Keratinocyte (primary cell): ENCODE measurements at regions not wholly inside any gene's neighbourhood (a gene's known extent, or its start where the extent isn't known, plus 50 kb on each side); places are given as distances from the start of the nearest gene placed in this dataset.

Source experiments
- DNase-seq: peaks from one replicate; pipeline ENCODE4 v3.0.0-alpha.2; 2011; ENCODE audit warnings: low read depth, missing footprints, low spot score
- FAIRE-seq: peaks from 2 replicates; lab custom pipeline; 2011; peaks lifted over from hg19 to GRCh38; lab: Jason Lieb, UNC
- H2AFZ ChIP-seq: 2 replicates; pipeline ENCODE4 v1.6.0; 2012; ENCODE audit warnings: low read length, control low read depth, inconsistent platforms; ENCODE audit not compliant: control insufficient read depth
- H3K27ac ChIP-seq: 2 replicates; pipeline ENCODE4 v1.5.1; 2011; ENCODE audit warnings: low read length; ENCODE audit not compliant: control insufficient read depth, insufficient read depth
- H3K27me3 ChIP-seq: 3 replicates; pipeline ENCODE4 v1.6.0; 2011; ENCODE audit warnings: low read length; ENCODE audit not compliant: control insufficient read depth, insufficient read depth; ENCODE audit errors: extremely low read depth
- H3K36me3 ChIP-seq, 2 experiments: 2 replicates in 1 of 2; 3 replicates in 1 of 2; pipeline ENCODE4 v1.5.1; 2011; ENCODE audit warnings: low read length in 2 of 2, mild to moderate bottlenecking in 1 of 2; ENCODE audit not compliant: control insufficient read depth in 2 of 2, insufficient read depth in 2 of 2; ENCODE audit errors: extremely low read depth in 1 of 2
- H3K4me1 ChIP-seq: 3 replicates; pipeline ENCODE4 v1.5.1; 2011; ENCODE audit warnings: low read length; ENCODE audit not compliant: control insufficient read depth, insufficient read depth; ENCODE audit errors: extremely low read depth
- H3K4me2 ChIP-seq: 3 replicates; pipeline ENCODE4 v1.6.0; 2011; ENCODE audit warnings: low read depth, low read length; ENCODE audit not compliant: control insufficient read depth, insufficient read depth; ENCODE audit errors: extremely low read depth
- H3K4me3 ChIP-seq, 3 experiments: fragments of 200-600 bp in 1 of 3; sonication (generic) in 1 of 3; 2 replicates in 2 of 3; 3 replicates in 1 of 3; pipeline ENCODE4 v1.5.1; 2011 to 2016; ENCODE audit warnings: low read length in 3 of 3, mild to moderate bottlenecking in 3 of 3, control low read depth in 2 of 3, inconsistent platforms in 1 of 3, low read depth in 1 of 3, mixed read lengths in 1 of 3, mixed run types in 1 of 3, moderate library complexity in 1 of 3; ENCODE audit not compliant: control insufficient read depth in 2 of 3, insufficient read depth in 2 of 3; ENCODE audit errors: extremely low read depth in 1 of 3
- H3K79me2 ChIP-seq: 2 replicates; pipeline ENCODE4 v1.6.0; 2012; ENCODE audit warnings: low read length; ENCODE audit not compliant: control insufficient read depth, insufficient read depth
- H3K9ac ChIP-seq: 3 replicates; pipeline ENCODE4 v1.6.0; 2011; ENCODE audit warnings: low read length; ENCODE audit not compliant: control insufficient read depth, insufficient read depth; ENCODE audit errors: extremely low read depth
- H3K9me1 ChIP-seq: 3 replicates; pipeline ENCODE4 v1.6.0; 2011; ENCODE audit warnings: low read length; ENCODE audit not compliant: control insufficient read depth, insufficient read depth; ENCODE audit errors: extremely low read depth
- H3K9me3 ChIP-seq: 2 replicates; pipeline ENCODE4 v1.5.1; 2012; ENCODE audit warnings: low read depth, low read length; ENCODE audit not compliant: control insufficient read depth
- H4K20me1 ChIP-seq: 3 replicates; pipeline ENCODE4 v1.6.0; 2011; ENCODE audit warnings: low read length; ENCODE audit not compliant: control insufficient read depth, insufficient read depth; ENCODE audit errors: extremely low read depth
- EZH2 ChIP-seq: IDR thresholded peaks from one replicate; pipeline ENCODE4 v1.6.1; 2012; ENCODE audit warnings: inconsistent platforms, mild to moderate bottlenecking, low read length, moderate library complexity
- dilution Hi-C: fragments of 300-500 bp; cut with MboI; formaldehyde crosslinking; loops from one replicate; pipeline ENCODE4 v1.7.0; 2020; ENCODE audit warnings: low sequenced_read_pairs; ENCODE audit not compliant: extremely low pct_ligation_motif_present
- TF ChIP-seq, protein P1 (sequence below), 3 experiments: IDR thresholded peaks in 1 of 3; conservative IDR thresholded peaks in 1 of 3; optimal IDR thresholded peaks in 1 of 3; 2 replicates in 2 of 3; 3 replicates in 1 of 3; pipeline versions ENCODE3 to v1.5.1; 2011; ENCODE audit warnings: low read length in 3 of 3, mild to moderate bottlenecking in 3 of 3, moderate library complexity in 2 of 3, control low read depth in 1 of 3, inconsistent platforms in 1 of 3; ENCODE audit not compliant: insufficient read depth in 2 of 3; ENCODE audit errors: extremely low read depth in 1 of 3

DNA sequence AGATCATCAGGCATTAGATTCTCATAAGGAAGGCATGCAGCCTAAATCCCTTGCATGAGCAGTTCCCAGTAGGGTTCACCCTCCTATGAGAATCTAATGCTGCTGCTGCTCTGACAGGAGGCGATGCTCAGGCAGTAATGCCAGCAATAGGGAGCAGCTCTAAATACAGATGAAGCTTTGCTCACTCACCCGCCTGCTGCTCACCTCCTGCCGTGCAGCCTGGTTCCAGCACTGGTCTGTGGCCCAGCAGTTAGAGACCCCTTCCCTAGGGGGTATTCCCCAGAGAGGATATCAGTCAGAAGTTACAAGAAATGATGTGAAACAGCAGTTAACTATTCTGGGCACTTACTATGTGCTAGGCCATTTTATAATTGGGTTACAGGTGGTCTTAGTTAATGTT lies 226.0 kb downstream of the KCNJ3 start:
- H3K36me3 ChIP-seq, result no peaks in the 10 kb centered on the region

DNA sequence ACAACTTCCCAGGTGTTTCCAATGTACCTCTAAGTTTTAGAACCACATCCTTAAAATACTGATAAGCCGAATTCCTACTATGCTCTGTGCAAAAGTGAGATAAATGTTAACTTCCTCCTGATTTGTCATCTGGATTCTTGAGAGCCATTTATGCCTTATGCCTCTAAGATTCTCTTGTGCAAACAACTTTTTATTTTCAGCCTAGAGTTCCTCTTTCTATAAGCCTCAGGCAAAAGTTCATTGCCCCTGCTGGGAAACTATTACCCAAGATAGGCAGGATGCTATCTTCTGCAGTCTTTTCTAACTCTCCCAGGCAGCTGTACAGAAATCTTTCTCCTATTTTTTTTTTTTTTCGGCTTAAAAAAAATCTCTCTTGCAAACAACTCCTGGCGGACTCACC lies 216.1 kb downstream of the KCNJ3 start:
- no peak for DNase-seq
- no peak overlapping the region for H3K4me2 ChIP-seq

More for the DNA sequence above, 226.0 kb downstream of the KCNJ3 start:
- no peaks in the 10 kb centered on the region for H3K4me1 ChIP-seq
- no peak for FAIRE-seq
- no peak for DNase-seq
- no peak overlapping the region for H3K4me3 ChIP-seq
- no peaks in the 10 kb centered on the region for H3K9me1 ChIP-seq
- TF ChIP-seq EZH2, result no peak
- TF ChIP-seq, protein P1, sequence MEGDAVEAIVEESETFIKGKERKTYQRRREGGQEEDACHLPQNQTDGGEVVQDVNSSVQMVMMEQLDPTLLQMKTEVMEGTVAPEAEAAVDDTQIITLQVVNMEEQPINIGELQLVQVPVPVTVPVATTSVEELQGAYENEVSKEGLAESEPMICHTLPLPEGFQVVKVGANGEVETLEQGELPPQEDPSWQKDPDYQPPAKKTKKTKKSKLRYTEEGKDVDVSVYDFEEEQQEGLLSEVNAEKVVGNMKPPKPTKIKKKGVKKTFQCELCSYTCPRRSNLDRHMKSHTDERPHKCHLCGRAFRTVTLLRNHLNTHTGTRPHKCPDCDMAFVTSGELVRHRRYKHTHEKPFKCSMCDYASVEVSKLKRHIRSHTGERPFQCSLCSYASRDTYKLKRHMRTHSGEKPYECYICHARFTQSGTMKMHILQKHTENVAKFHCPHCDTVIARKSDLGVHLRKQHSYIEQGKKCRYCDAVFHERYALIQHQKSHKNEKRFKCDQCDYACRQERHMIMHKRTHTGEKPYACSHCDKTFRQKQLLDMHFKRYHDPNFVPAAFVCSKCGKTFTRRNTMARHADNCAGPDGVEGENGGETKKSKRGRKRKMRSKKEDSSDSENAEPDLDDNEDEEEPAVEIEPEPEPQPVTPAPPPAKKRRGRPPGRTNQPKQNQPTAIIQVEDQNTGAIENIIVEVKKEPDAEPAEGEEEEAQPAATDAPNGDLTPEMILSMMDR (optimal IDR thresholded peaks at IDR 0.05 in 1 of 3, IDR thresholded peaks at IDR 0.05 in 1 of 3, conservative IDR thresholded peaks at IDR 0.05 in 1 of 3; ENCODE audit: extremely low read depth in 1 of 3, insufficient read depth in 2 of 3, low read length in 3 of 3), result no peak
- no peaks in the 10 kb centered on the region for H3K9me3 ChIP-seq
- H4K20me1 ChIP-seq, result no peaks in the 10 kb centered on the region
- dilution Hi-C loops, result no loop called here
- H3K4me2 ChIP-seq, result no peak overlapping the region
- H3K27ac ChIP-seq, result no peak overlapping the region
- H3K27me3 ChIP-seq, result no peaks in the 10 kb centered on the region
- H2AFZ ChIP-seq, result no peak overlapping the region
- no peak overlapping the region for H3K9ac ChIP-seq
- H3K79me2 ChIP-seq, result no peaks in the 10 kb centered on the region

More for the DNA sequence above, 216.1 kb downstream of the KCNJ3 start:
- H3K27me3 ChIP-seq, result no peaks in the 10 kb centered on the region
- no peaks in the 10 kb centered on the region for H3K9me3 ChIP-seq
- H3K9me1 ChIP-seq, result no peaks in the 10 kb centered on the region
- FAIRE-seq, result no peak
- no peaks in the 10 kb centered on the region for H4K20me1 ChIP-seq
- dilution Hi-C loops, result no loop called here
- H3K79me2 ChIP-seq, result no peaks in the 10 kb centered on the region
- TF ChIP-seq, protein P1 (optimal IDR thresholded peaks at IDR 0.05 in 1 of 3, IDR thresholded peaks at IDR 0.05 in 1 of 3, conservative IDR thresholded peaks at IDR 0.05 in 1 of 3; ENCODE audit: extremely low read depth in 1 of 3, insufficient read depth in 2 of 3, low read length in 3 of 3), result no peak
- no peak for TF ChIP-seq EZH2
- H2AFZ ChIP-seq, result no peak overlapping the region
- H3K9ac ChIP-seq, result no peak overlapping the region
- no peaks in the 10 kb centered on the region for H3K36me3 ChIP-seq
- no peak overlapping the region for H3K27ac ChIP-seq
- no peaks in the 10 kb centered on the region for H3K4me1 ChIP-seq
- H3K4me3 ChIP-seq, result no peak overlapping the region
